HG03354 (cell line): ENCODE measurements at regions not wholly inside any gene's neighbourhood (a gene's known extent, or its start where the extent isn't known, plus 50 kb on each side); places are given as distances from the start of the nearest gene placed in this dataset.

Experiments used
- ATAC-seq: cut with Tn5 transposase; IDR thresholded peaks from one replicate; pipeline ENCODE4 v1.9.1; 2021; ENCODE audit warnings: mild to moderate bottlenecking; ENCODE audit not compliant: unreplicated experiment, poor library complexity, severe bottlenecking

DNA sequence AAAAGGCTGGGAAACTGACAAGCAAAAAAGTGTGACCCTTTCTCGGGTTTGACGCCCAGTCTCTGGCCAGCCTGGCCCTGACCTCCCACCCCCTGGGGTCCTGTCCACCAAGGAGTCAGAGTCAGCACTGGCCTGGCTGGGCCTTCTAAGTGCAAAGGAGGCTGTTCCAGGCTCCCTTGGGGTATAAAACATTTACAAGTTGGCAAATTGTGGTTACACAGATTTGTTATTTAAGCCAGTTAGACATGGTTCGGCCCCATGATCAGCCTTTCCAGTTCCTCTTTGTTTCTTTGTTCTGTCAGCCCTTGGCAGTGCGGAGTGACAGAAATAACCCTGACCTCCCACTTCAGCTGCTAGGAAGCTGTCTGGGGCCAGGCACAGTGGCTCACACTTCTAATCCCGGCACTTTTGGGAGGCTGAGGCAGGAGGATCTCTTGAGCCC is 161.6 kb upstream of the RAB4A start:
- ATAC-seq, result no peak

DNA sequence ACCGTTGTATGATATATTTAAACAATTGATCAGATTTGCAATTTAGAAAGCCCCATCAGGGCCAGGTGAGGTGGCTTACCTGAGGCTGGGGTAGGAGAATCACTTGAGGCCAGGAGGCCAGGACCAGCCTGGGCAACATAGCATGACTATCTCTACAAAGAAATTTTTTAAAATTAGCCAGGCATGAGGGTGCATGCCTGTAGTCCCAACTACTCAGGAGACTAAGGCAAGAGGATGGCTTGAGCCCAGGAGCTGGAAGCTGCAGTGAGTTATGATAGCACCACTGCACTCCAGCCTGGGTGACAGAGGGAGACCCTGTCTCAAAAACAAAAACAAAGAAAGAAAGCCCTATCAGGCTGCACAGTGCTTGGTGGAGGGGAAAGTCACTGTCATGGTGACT is 159.9 kb upstream of the RAB4A start:
- ATAC-seq, result no peak

- no peak for ATAC-seq
Measured at GRCh38 chr1:229111703-229112319, 159.1 kb upstream of the RAB4A start.

GRCh38 chr1:229112832-229113548 is 157.9 kb upstream of the RAB4A start:
- ATAC-seq, result no peak

GRCh38 chr1:229114315-229114714 is 156.6 kb upstream of the RAB4A start:
- no peak for ATAC-seq

- ATAC-seq, result no peak
Measured at GRCh38 chr1:229114850-229115365, 156.0 kb upstream of the RAB4A start.

GRCh38 chr1:229116114-229116513 is 154.8 kb upstream of the RAB4A start:
- no peak for ATAC-seq

- ATAC-seq, result no peak
Measured at GRCh38 chr1:229117664-229118300, 153.1 kb upstream of the RAB4A start.

DNA sequence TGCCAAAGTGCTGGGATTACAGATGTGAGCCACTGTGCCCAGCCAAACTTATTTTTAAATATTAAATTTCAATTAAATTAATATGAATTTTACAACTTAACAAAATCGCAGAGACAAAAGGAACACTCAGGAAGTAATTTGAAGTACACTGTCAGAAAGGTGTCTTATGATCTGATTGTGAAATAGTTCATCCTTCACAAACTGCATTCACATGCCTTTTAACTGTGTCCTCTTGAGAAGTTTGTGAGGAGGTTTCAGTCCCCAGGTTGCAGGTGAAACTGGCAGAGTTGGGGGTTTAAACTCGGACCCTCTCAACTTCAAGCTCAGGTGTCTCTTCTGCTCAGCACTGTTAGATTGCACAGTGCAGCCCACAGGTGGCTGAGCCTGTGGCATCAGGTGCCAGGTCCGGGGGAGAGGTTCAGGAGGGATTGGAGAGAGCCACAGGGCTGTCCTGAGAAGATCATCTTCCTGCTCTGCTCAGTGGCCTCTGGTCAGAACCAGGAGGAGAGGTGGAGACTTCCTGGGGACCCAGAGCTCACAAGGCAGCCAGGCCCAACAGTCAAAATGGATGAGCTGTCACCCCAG is 152.3 kb upstream of the RAB4A start:
- no peak for ATAC-seq

DNA sequence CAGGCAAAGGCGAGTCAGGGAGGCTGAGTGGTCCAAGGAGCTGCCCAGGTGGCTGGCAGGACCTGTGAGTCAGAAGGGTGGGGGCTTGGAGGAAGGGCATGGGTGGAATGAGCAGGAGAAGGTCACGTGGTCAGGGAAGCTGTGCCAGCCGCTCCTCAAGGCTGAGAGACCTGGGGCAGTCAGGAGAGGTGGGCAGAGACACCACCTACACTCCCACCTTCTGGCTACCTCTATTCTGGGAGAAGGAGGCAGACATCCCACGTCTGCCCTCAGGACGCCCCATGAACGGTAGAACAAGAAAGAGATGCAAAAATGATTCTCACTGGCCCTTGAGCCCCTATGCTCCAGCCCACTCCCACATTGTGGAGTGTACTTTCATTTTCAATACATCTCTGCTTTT is 151.8 kb upstream of the RAB4A start:
- no peak for ATAC-seq

DNA sequence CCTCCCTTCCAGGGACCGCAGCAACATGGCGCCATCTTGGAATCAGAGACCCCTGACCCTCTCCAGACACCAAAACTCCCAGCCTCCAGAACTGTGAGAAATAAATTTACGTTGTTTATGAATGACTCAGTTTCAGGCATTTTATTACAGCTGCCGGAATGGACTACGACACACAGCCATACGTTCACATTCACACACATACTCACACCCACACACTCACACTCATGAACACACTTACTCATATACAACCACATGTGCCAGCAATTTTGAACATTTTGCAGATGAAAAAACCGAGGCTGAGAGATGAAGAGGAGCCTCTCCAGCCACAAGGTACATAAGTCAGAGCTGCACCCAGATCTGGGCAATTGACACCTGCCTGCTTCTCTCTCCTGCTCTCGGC is 151.0 kb upstream of the RAB4A start:
- no peak for ATAC-seq

DNA sequence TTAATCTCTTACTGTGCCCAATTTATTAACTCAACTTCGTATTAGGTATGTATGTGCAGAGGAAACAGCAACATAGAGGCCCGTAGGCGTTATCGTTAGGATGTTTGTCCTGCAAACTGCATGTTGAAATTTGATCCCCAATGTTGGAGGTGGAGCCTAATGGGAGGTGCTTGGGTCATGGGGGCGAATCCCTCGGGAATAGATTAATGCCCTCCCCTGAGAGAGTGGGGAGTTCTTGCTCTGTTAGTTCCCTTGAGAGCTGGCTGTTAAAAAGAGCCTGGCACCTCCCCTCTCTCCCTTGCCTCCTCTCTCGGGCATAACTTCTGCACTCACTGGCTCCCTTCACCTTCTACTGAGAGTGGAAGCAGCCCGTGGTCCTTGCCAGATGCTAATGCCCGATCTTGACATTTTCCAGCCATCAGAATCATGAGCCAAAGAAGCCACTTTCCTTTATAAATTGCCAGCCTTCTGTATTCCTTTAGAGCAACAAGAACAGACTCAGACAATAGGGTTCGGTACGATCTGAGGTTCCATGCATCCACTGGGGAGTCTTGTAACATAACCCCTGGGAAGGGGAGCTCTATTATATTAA is 149.0 kb upstream of the RAB4A start:
- no peak for ATAC-seq

- no peak for ATAC-seq
Measured at GRCh38 chr1:229122606-229123005, 148.3 kb upstream of the RAB4A start.

DNA sequence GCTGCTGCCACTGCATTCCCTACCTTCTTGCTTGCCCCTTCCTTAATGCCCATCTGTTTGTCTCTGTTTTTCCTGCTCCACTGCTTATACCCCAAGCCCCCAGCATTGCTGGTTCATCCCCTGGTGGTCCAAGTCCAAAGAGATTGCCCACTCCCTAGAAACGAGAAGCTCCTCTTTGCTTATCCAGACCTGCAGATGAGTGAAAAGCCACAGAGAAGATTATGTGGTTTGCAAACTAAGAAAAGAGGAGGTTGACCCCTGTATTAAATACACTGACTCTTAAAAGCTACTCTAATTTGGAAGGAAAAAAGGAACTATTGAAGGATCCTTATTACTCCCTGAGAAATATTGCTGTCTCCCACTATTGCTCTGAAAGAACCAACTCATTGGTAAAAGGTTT is 146.8 kb upstream of the RAB4A start:
- no peak for ATAC-seq

- ATAC-seq, result no peak
Measured at GRCh38 chr1:229124520-229125124, 146.3 kb upstream of the RAB4A start.

DNA sequence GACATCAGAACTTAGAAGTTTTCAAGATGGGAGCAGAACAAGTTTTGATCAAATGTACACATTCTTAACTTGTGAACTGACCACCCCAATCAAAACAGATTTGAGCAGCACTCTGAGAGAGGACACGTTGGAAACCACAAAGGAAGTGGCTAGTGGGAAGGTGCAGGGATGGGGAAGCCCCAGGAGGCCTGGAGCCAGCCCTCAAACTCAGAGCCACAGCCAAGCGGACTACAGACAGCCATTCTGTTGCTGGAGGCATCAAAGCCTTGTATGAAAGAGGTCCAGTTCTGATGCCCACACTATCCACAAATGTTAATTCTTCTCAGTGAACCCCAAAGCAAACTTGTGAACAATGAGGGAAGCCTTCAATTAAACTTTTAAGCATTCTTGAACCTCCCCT is 143.6 kb upstream of the RAB4A start:
- no peak for ATAC-seq

DNA sequence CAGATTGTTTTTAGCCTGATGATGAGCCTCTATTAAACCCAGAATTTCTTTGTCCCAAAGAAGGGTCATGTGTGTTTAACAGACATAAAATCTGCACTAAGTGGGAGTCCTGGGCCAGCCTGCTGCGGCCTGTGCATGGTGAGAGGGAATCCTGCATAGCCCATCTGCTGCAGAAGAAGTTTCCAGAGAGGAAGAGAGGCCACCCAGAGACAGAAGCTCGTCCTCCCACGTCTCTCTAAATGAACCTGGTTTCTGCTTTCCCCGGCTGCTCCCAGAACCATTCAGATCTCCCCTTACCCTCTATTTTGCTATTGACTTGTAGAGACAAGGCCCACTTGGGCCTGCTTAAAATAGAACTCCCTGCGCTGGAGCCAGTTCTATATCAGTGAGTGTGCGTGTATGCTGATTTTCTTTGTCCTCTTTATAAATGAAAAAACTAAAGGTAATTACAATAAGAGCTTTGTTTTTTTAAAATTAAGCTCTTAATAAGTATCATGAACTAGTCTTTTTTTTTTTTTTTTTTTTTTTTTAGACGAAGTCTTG is 142.8 kb upstream of the RAB4A start:
- no peak for ATAC-seq

DNA sequence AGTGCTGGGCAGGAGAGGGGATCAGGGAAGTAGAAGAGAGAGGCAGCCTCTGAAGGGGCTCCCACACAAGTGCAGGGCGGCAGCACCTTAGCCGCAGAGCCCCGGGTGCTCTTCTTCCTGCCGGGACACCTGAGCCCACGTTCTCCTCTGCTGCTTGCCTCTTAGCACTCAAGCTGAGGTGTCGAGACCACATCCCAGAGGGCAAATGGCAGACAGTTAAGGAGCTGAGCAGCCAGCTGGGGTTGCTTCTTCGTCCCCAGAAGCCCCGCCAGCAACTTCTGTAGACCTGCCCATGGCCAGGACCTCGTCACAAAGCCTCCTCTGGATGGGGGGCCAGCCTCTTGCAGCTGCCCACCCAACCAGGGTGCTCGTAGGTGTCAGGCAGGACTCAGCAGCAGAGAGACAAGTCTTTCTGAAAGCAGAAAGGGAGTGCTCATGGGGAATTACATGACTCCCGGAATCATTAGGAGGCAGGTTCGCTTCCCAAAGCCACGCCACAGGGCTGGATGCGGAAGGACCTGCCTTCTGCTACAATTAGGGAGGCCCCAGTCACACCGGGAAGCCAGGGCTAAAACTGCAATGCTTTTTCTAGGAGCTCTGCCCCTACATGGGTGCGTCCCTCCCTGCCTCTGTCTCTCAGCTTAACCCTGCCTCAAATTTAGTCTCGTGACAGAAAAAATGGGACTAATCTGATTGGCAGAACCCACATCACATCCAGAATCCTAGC is 141.4 kb upstream of the RAB4A start:
- no peak for ATAC-seq
